ENCODE measurements at regions not wholly inside any gene's neighbourhood (a gene's known extent, or its start where the extent isn't known, plus 50 kb on each side); places are given as distances from the start of the nearest gene placed in this dataset.

- Histone ChIP-seq H3K79me2 (no peaks in the 10 kb centered on the region), H3K9ac (no peak overlapping the region), H3K36me3 (ENCODE audit: control insufficient read depth, insufficient read depth, low read length) (no peaks in the 10 kb centered on the region), H3K4me2 (ENCODE audit: low read length) (no peak overlapping the region), H3K27me3 (ENCODE audit: control insufficient read depth, insufficient read depth, low read length) (no peaks in the 10 kb centered on the region), H3K9me3 (ENCODE audit: control insufficient read depth, low read length) (no peaks in the 10 kb centered on the region), H3K4me1 (peaks cover 4% of the 10 kb centered on the region), H3K4me3 (ENCODE audit: low read depth, low read length) (no peak overlapping the region), H3K27ac (no peak overlapping the region), H2AFZ (no peak overlapping the region)
- no peak for TF ChIP-seq CTCF (IDR thresholded peaks at IDR 0.05)
These were observed 146.1 kb upstream of the TPM1 start for GRCh38 chr15:62896380-62896866.

GRCh38 chr15:62896969-62897486 lies 145.5 kb upstream of the TPM1 start:
- no peaks in the 10 kb centered on the region for H3K9me3 ChIP-seq (ENCODE audit: control insufficient read depth, low read length)
- H3K4me2 ChIP-seq (ENCODE audit: low read length), result no peak overlapping the region
- H3K4me1 ChIP-seq, result peaks cover 4% of the 10 kb centered on the region
- TF ChIP-seq CTCF (IDR thresholded peaks at IDR 0.05), result no peak
- H3K27ac ChIP-seq, result no peak overlapping the region
- no peaks in the 10 kb centered on the region for H3K79me2 ChIP-seq
- H3K9ac ChIP-seq, result no peak overlapping the region
- no peaks in the 10 kb centered on the region for H3K27me3 ChIP-seq (ENCODE audit: control insufficient read depth, insufficient read depth, low read length)
- peak overlapping the region; percentile 41 for H2AFZ ChIP-seq
- no peak overlapping the region for H3K4me3 ChIP-seq (ENCODE audit: low read depth, low read length)
- H3K36me3 ChIP-seq (ENCODE audit: control insufficient read depth, insufficient read depth, low read length), result no peaks in the 10 kb centered on the region

GRCh38 chr15:62897634-62898033 lies 144.9 kb upstream of the TPM1 start:
- Histone ChIP-seq H3K27me3 (ENCODE audit: control insufficient read depth, insufficient read depth, low read length) (no peaks in the 10 kb centered on the region), H3K79me2 (no peaks in the 10 kb centered on the region), H3K36me3 (ENCODE audit: control insufficient read depth, insufficient read depth, low read length) (no peaks in the 10 kb centered on the region), H3K9me3 (ENCODE audit: control insufficient read depth, low read length) (no peaks in the 10 kb centered on the region), H3K9ac (no peak overlapping the region), H3K4me1 (peaks cover 4% of the 10 kb centered on the region), H3K4me2 (ENCODE audit: low read length) (no peak overlapping the region), H3K4me3 (ENCODE audit: low read depth, low read length) (no peak overlapping the region), H3K27ac (no peak overlapping the region), H2AFZ (no peak overlapping the region)
- no peak for TF ChIP-seq CTCF (IDR thresholded peaks at IDR 0.05)

GRCh38 chr15:62899090-62899493 lies 143.5 kb upstream of the TPM1 start:
- Histone ChIP-seq H2AFZ (no peak overlapping the region), H3K4me2 (ENCODE audit: low read length) (no peak overlapping the region), H3K36me3 (ENCODE audit: control insufficient read depth, insufficient read depth, low read length) (no peaks in the 10 kb centered on the region), H3K9ac (no peak overlapping the region), H3K79me2 (no peaks in the 10 kb centered on the region), H3K27me3 (ENCODE audit: control insufficient read depth, insufficient read depth, low read length) (no peaks in the 10 kb centered on the region), H3K9me3 (ENCODE audit: control insufficient read depth, low read length) (no peaks in the 10 kb centered on the region), H3K4me1 (peaks cover 4% of the 10 kb centered on the region), H3K4me3 (ENCODE audit: low read depth, low read length) (no peak overlapping the region), H3K27ac (no peak overlapping the region)
- no peak for TF ChIP-seq CTCF (IDR thresholded peaks at IDR 0.05)

GRCh38 chr15:62900071-62900802 lies 142.3 kb upstream of the TPM1 start:
- Histone ChIP-seq H3K4me1 (peaks cover 4% of the 10 kb centered on the region), H3K9ac (no peak overlapping the region), H3K4me3 (ENCODE audit: low read depth, low read length) (no peak overlapping the region), H2AFZ (no peak overlapping the region), H3K4me2 (ENCODE audit: low read length) (no peak overlapping the region), H3K79me2 (no peaks in the 10 kb centered on the region), H3K27ac (no peak overlapping the region), H3K27me3 (ENCODE audit: control insufficient read depth, insufficient read depth, low read length) (no peaks in the 10 kb centered on the region), H3K36me3 (ENCODE audit: control insufficient read depth, insufficient read depth, low read length) (no peaks in the 10 kb centered on the region), H3K9me3 (ENCODE audit: control insufficient read depth, low read length) (no peaks in the 10 kb centered on the region)
- no peak for TF ChIP-seq CTCF (IDR thresholded peaks at IDR 0.05)
